HUES6 (cell line): ENCODE measurements at regions not wholly inside any gene's neighbourhood (a gene's known extent, or its start where the extent isn't known, plus 50 kb on each side); places are given as distances from the start of the nearest gene placed in this dataset.
"Not testable (repeated sequence)": the region's sequence is repeated elsewhere in the genome, so short reads cannot be mapped to it uniquely, and the experiment has no call there.

Experiments used
- H3K27ac ChIP-seq: 2 replicates; pipeline ENCODE4 v1.7.0; 2013; ENCODE audit warnings: low read depth, mild to moderate bottlenecking, low read length, inconsistent platforms
- H3K27me3 ChIP-seq: 2 replicates; pipeline ENCODE4 v1.6.1; 2013; ENCODE audit warnings: low read length; ENCODE audit not compliant: control insufficient read depth, insufficient read depth
- H3K36me3 ChIP-seq: 2 replicates; pipeline ENCODE4 v1.6.1; 2013; ENCODE audit warnings: low read length; ENCODE audit not compliant: control insufficient read depth, insufficient read depth
- H3K4me1 ChIP-seq: 2 replicates; pipeline ENCODE4 v1.6.1; 2013; ENCODE audit warnings: low read length; ENCODE audit not compliant: control insufficient read depth, insufficient read depth
- H3K4me3 ChIP-seq: 2 replicates; pipeline ENCODE4 v1.5.1; 2013; ENCODE audit warnings: low read depth, low read length
- H3K9ac ChIP-seq: one replicate; pipeline ENCODE4 v1.6.1; 2013; ENCODE audit warnings: mild to moderate bottlenecking, low read length
- H3K9me3 ChIP-seq: 2 replicates; pipeline ENCODE4 v1.6.1; 2013; ENCODE audit warnings: low read depth, low read length; ENCODE audit not compliant: control insufficient read depth, insufficient read depth

GRCh38 chr2:42978887-42979415, 186.6 kb upstream of the HAAO start:
- H3K9me3 ChIP-seq, result no peaks in the 10 kb centered on the region

GRCh38 chr2:42978175-42978886, 185.9 kb upstream of the HAAO start:
- no peak overlapping the region for H3K9ac ChIP-seq
- no peaks in the 10 kb centered on the region for H3K36me3 ChIP-seq
- H3K27me3 ChIP-seq, result no peaks in the 10 kb centered on the region
- no peak overlapping the region for H3K27ac ChIP-seq
- H3K4me1 ChIP-seq, result peaks cover 12% of the 10 kb centered on the region
- H3K4me3 ChIP-seq, result no peak overlapping the region
- no peaks in the 10 kb centered on the region for H3K9me3 ChIP-seq

More at GRCh38 chr2:42978887-42979415, 186.6 kb upstream of the HAAO start:
- no peaks in the 10 kb centered on the region for H3K36me3 ChIP-seq
- no peaks in the 10 kb centered on the region for H3K27me3 ChIP-seq
- no peak overlapping the region for H3K4me3 ChIP-seq
- peaks cover 12% of the 10 kb centered on the region for H3K4me1 ChIP-seq
- no peak overlapping the region for H3K27ac ChIP-seq
- no peak overlapping the region for H3K9ac ChIP-seq

GRCh38 chr2:42977270-42978174, 185.1 kb upstream of the HAAO start:
- H3K36me3 ChIP-seq, result no peaks in the 10 kb centered on the region
- H3K27me3 ChIP-seq, result no peaks in the 10 kb centered on the region

GRCh38 chr2:42976351-42976750, 184.0 kb upstream of the HAAO start:
- Histone ChIP-seq H3K9ac (no peak overlapping the region), H3K36me3 (no peaks in the 10 kb centered on the region), H3K4me3 (no peak overlapping the region), H3K27me3 (no peaks in the 10 kb centered on the region), H3K9me3 (peaks cover 5% of the 10 kb centered on the region; the same call in 1 of the 2 replicates), H3K4me1 (peaks cover 12% of the 10 kb centered on the region), H3K27ac (no peak overlapping the region)

More at GRCh38 chr2:42977270-42978174, 185.1 kb upstream of the HAAO start:
- peaks cover 4% of the 10 kb centered on the region; the same call in 1 of the 2 replicates for H3K9me3 ChIP-seq
- H3K4me3 ChIP-seq, result no peak overlapping the region
- no peak overlapping the region for H3K27ac ChIP-seq
- no peak overlapping the region for H3K9ac ChIP-seq
- H3K4me1 ChIP-seq, result peaks cover 12% of the 10 kb centered on the region

- Histone ChIP-seq H3K4me1 (peaks cover 12% of the 10 kb centered on the region), H3K9ac (peak overlapping the region; percentile 56), H3K27ac (no peak overlapping the region), H3K9me3 (peaks cover 5% of the 10 kb centered on the region; the same call in 1 of the 2 replicates), H3K36me3 (no peaks in the 10 kb centered on the region), H3K27me3 (no peaks in the 10 kb centered on the region), H3K4me3 (peak overlapping the region; percentile 62)
Measured at GRCh38 chr2:42974721-42975717, 182.6 kb upstream of the HAAO start.

GRCh38 chr2:42974169-42974720, 181.9 kb upstream of the HAAO start:
- Histone ChIP-seq H3K4me1 (peaks cover 12% of the 10 kb centered on the region), H3K27me3 (no peaks in the 10 kb centered on the region), H3K9me3 (peaks cover 5% of the 10 kb centered on the region; the same call in 1 of the 2 replicates), H3K9ac (no peak overlapping the region), H3K27ac (no peak overlapping the region), H3K4me3 (no peak overlapping the region), H3K36me3 (no peaks in the 10 kb centered on the region)

- peaks cover 12% of the 10 kb centered on the region for H3K4me1 ChIP-seq
- H3K27me3 ChIP-seq, result no peaks in the 10 kb centered on the region
- H3K9ac ChIP-seq, result no peak overlapping the region
- no peak overlapping the region for H3K4me3 ChIP-seq
- H3K27ac ChIP-seq, result no peak overlapping the region
- H3K9me3 ChIP-seq, result peaks cover 5% of the 10 kb centered on the region; the same call in 1 of the 2 replicates
- no peaks in the 10 kb centered on the region for H3K36me3 ChIP-seq
Measured at GRCh38 chr2:42973726-42974125, 181.3 kb upstream of the HAAO start.

- H3K27me3 ChIP-seq, H3K9ac ChIP-seq, H3K4me3 ChIP-seq, H3K9me3 ChIP-seq, H3K27ac ChIP-seq, H3K36me3 ChIP-seq: not testable (repeated sequence)
- peaks cover 12% of the 10 kb centered on the region for H3K4me1 ChIP-seq
Measured at GRCh38 chr2:42972933-42973516, 180.6 kb upstream of the HAAO start.

GRCh38 chr2:42971947-42972736, 179.8 kb upstream of the HAAO start:
- Histone ChIP-seq H3K4me1 (peaks cover 12% of the 10 kb centered on the region), H3K4me3 (no peak overlapping the region), H3K9me3 (peaks cover 5% of the 10 kb centered on the region; the same call in 1 of the 2 replicates), H3K9ac (no peak overlapping the region), H3K27ac (no peak overlapping the region), H3K36me3 (no peaks in the 10 kb centered on the region), H3K27me3 (no peaks in the 10 kb centered on the region)
